ENCODE measurements at regions not wholly inside any gene's neighbourhood (a gene's known extent, or its start where the extent isn't known, plus 50 kb on each side); places are given as distances from the start of the nearest gene placed in this dataset.

DNA sequence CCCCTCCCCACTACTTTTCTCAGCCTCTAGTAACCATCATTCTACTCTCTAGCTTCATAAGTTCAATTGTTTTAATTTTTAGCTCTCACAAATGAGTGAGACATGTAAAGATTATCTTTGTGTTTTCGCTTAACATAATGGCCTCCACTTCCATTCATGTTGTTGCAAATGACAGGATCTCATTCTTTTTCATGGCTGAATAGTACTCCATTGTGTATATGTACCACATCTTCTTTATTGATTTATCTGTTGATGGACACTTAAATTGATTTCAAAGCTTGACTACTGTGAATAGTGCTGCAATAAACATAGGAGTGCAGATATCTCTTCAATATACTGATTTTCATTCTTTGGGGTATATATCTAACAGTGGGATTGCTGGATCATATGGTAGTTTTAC, 699.8 kb upstream of the NR2F2 start:
- TF ChIP-seq, protein P1, sequence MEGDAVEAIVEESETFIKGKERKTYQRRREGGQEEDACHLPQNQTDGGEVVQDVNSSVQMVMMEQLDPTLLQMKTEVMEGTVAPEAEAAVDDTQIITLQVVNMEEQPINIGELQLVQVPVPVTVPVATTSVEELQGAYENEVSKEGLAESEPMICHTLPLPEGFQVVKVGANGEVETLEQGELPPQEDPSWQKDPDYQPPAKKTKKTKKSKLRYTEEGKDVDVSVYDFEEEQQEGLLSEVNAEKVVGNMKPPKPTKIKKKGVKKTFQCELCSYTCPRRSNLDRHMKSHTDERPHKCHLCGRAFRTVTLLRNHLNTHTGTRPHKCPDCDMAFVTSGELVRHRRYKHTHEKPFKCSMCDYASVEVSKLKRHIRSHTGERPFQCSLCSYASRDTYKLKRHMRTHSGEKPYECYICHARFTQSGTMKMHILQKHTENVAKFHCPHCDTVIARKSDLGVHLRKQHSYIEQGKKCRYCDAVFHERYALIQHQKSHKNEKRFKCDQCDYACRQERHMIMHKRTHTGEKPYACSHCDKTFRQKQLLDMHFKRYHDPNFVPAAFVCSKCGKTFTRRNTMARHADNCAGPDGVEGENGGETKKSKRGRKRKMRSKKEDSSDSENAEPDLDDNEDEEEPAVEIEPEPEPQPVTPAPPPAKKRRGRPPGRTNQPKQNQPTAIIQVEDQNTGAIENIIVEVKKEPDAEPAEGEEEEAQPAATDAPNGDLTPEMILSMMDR (conservative IDR thresholded peaks at IDR 0.05; ENCODE audit: low read length): no peak
- TF ChIP-seq EZH2phosphoT487 (IDR thresholded peaks at IDR 0.05; ENCODE audit: borderline replicate concordance): no peak
